ENCODE measurements at regions not wholly inside any gene's neighbourhood (a gene's known extent, or its start where the extent isn't known, plus 50 kb on each side); places are given as distances from the start of the nearest gene placed in this dataset.

DNA sequence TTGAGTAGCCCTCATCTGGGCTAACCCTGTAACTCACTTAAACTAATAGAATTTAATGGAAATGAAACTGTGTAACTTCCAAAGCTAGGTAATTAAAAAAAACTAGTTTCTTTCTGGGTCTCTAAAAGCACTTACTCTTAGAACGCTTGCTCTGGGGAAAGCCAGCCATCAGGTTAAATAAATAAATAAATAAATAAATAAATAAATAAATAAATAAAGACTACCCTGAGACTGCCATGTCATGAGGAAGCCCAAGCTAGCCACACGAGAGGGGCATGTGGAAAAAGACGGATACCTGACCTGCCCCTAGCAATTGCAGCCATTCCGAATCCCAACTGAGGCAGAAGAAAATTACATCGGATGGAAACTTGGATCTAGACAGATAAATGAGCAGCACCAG, 51.3 kb upstream of the FER start:
- CTCF ChIA-PET: no interaction called here
- no TSS peak for BruUV-seq (replicated peaks)
- no peak overlapping the region for H3K4me3 ChIP-seq (replicated peaks in 1 of 2; ENCODE audit: low read depth in 1 of 2, low read length in 2 of 2)

More for the DNA sequence above, 51.3 kb upstream of the FER start:
- no peak overlapping the region for H2AFZ ChIP-seq (ENCODE audit: low read depth, low read length, poor library complexity, severe bottlenecking)
- H3K27ac ChIP-seq (ENCODE audit: low read depth, low read length): no peak overlapping the region
- no peaks in the 10 kb centered on the region for H4K20me1 ChIP-seq (ENCODE audit: insufficient read depth)
- H3K79me2 ChIP-seq (ENCODE audit: insufficient read depth, low read length): no peaks in the 10 kb centered on the region
- H3K4me1 ChIP-seq (ENCODE audit: control insufficient read depth in 1 of 2, insufficient read depth in 2 of 2, low read length in 2 of 2): no peaks in the 10 kb centered on the region
- no peaks in the 10 kb centered on the region for H3K36me3 ChIP-seq (ENCODE audit: control insufficient read depth in 1 of 2, insufficient read depth in 2 of 2, low read length in 2 of 2)
- intact Hi-C loops (cut with micrococcal nuclease): no loop called here
- H3K4me2 ChIP-seq (ENCODE audit: low read length): no peak overlapping the region
- H3K9ac ChIP-seq (ENCODE audit: low read length): no peak overlapping the region
- DNase-seq (ENCODE audit: low read depth, low spot score): no peak
- ChIA-PET RAD21 (ENCODE audit: low non-redundant PET in 1 of 2, low total read pairs in 2 of 2, uncharacterized antibody in 2 of 2, unreplicated experiment in 2 of 2) (no interaction called here), POLR2A (no interaction called here)
- H3K27me3 ChIP-seq (ENCODE audit: insufficient read depth, low read length): no peaks in the 10 kb centered on the region
- H3K9me2 ChIP-seq (ENCODE audit: insufficient read depth): no peaks in the 10 kb centered on the region
- no peak for ATAC-seq
- TF ChIP-seq SIN3A (IDR thresholded peaks at IDR 0.05; ENCODE audit: low read depth): no peak
- no peak for TF ChIP-seq EZH2phosphoT487 (IDR thresholded peaks at IDR 0.05; ENCODE audit: borderline replicate concordance)
- TF ChIP-seq ELF1 (IDR thresholded peaks at IDR 0.05; ENCODE audit: borderline replicate concordance, low read depth): no peak
- TF ChIP-seq ZNF274 (IDR thresholded peaks at IDR 0.05; ENCODE audit: low read depth, low read length): no peak
- TF ChIP-seq REST (IDR thresholded peaks at IDR 0.05; ENCODE audit: low read depth): no peak
- TF ChIP-seq RAD21 (IDR thresholded peaks at IDR 0.05; ENCODE audit: low read depth): no peak
- no peak for TF ChIP-seq CBX3 (IDR thresholded peaks at IDR 0.05; ENCODE audit: low read depth)
- no peak for TF ChIP-seq POLR2A (IDR thresholded peaks at IDR 0.05; ENCODE audit: borderline replicate concordance, extremely low read depth, insufficient read depth, insufficient read length)
- no peak for TF ChIP-seq SRF (IDR thresholded peaks at IDR 0.05; ENCODE audit: low read depth)
- TF ChIP-seq, protein P1, sequence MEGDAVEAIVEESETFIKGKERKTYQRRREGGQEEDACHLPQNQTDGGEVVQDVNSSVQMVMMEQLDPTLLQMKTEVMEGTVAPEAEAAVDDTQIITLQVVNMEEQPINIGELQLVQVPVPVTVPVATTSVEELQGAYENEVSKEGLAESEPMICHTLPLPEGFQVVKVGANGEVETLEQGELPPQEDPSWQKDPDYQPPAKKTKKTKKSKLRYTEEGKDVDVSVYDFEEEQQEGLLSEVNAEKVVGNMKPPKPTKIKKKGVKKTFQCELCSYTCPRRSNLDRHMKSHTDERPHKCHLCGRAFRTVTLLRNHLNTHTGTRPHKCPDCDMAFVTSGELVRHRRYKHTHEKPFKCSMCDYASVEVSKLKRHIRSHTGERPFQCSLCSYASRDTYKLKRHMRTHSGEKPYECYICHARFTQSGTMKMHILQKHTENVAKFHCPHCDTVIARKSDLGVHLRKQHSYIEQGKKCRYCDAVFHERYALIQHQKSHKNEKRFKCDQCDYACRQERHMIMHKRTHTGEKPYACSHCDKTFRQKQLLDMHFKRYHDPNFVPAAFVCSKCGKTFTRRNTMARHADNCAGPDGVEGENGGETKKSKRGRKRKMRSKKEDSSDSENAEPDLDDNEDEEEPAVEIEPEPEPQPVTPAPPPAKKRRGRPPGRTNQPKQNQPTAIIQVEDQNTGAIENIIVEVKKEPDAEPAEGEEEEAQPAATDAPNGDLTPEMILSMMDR (IDR thresholded peaks at IDR 0.05 in 2 of 3, conservative IDR thresholded peaks at IDR 0.05 in 1 of 3; ENCODE audit: borderline replicate concordance in 1 of 3, insufficient read depth in 1 of 3, low read depth in 2 of 3, low read length in 2 of 3): no peak
- TF ChIP-seq ZFX (IDR thresholded peaks at IDR 0.05): no peak
- no peak for TF ChIP-seq MAX (IDR thresholded peaks at IDR 0.05)
- TF ChIP-seq ATF3 (IDR thresholded peaks at IDR 0.05): no peak
- TF ChIP-seq ZBTB33 (IDR thresholded peaks at IDR 0.05; ENCODE audit: extremely low read depth, insufficient replicate concordance, low read length): no peak
- TF ChIP-seq TCF7L2 (IDR thresholded peaks at IDR 0.05; ENCODE audit: borderline replicate concordance, extremely low read depth, insufficient read depth, insufficient read length): no peak
- no peaks in the 10 kb centered on the region for H3K9me3 ChIP-seq (ENCODE audit: control insufficient read depth in 1 of 2, insufficient read depth in 1 of 2, low read depth in 1 of 2, low read length in 2 of 2)
